ENCODE measurements at regions not wholly inside any gene's neighbourhood (a gene's known extent, or its start where the extent isn't known, plus 50 kb on each side); places are given as distances from the start of the nearest gene placed in this dataset.

DNA sequence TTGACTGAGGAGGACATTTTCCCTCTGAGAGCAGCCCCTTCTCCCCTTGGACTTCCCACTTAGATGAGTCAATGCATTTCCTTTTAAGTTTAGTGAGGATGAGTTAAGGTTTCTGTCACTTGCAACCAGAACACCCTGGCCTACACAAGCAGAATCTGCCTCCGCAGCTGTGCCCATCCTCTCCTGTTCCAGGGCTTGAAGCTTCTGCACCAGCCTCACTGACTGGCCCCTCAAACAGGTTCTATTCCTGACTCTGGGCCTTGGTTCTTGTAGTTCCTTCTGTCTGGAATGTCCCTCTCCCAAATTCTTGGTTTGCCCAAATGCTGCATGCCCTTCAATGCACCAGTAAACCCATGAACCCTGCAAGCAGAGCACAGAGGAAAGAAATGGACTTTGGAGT, 394.4 kb downstream of the PTPRU start:
- Histone ChIP-seq H3K27ac (no peak overlapping the region), H3K36me3 (no peaks in the 10 kb centered on the region), H3K27me3 (peaks cover 43% of the 10 kb centered on the region), H3K9me3 (peaks cover 0 to 9% (median 0%) of the 10 kb centered on the region in 3 donors), H3K4me3 (no peak overlapping the region), H3K4me1 (no peaks in the 10 kb centered on the region)
- TF ChIP-seq POLR2A (IDR thresholded peaks at IDR 0.05) (no peak), EP300 (IDR thresholded peaks at IDR 0.05) (no peak), POLR2AphosphoS5 (IDR thresholded peaks at IDR 0.05) (no peak)
- TF ChIP-seq, protein P1, sequence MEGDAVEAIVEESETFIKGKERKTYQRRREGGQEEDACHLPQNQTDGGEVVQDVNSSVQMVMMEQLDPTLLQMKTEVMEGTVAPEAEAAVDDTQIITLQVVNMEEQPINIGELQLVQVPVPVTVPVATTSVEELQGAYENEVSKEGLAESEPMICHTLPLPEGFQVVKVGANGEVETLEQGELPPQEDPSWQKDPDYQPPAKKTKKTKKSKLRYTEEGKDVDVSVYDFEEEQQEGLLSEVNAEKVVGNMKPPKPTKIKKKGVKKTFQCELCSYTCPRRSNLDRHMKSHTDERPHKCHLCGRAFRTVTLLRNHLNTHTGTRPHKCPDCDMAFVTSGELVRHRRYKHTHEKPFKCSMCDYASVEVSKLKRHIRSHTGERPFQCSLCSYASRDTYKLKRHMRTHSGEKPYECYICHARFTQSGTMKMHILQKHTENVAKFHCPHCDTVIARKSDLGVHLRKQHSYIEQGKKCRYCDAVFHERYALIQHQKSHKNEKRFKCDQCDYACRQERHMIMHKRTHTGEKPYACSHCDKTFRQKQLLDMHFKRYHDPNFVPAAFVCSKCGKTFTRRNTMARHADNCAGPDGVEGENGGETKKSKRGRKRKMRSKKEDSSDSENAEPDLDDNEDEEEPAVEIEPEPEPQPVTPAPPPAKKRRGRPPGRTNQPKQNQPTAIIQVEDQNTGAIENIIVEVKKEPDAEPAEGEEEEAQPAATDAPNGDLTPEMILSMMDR (IDR thresholded peaks at IDR 0.05): no peak
- WGBS, 2 donors (ENCODE audit: low coverage in 1 of 2): 83 to 100% methylated on average over 1 of the region's 1 CpG
- ATAC-seq: no peak

DNA sequence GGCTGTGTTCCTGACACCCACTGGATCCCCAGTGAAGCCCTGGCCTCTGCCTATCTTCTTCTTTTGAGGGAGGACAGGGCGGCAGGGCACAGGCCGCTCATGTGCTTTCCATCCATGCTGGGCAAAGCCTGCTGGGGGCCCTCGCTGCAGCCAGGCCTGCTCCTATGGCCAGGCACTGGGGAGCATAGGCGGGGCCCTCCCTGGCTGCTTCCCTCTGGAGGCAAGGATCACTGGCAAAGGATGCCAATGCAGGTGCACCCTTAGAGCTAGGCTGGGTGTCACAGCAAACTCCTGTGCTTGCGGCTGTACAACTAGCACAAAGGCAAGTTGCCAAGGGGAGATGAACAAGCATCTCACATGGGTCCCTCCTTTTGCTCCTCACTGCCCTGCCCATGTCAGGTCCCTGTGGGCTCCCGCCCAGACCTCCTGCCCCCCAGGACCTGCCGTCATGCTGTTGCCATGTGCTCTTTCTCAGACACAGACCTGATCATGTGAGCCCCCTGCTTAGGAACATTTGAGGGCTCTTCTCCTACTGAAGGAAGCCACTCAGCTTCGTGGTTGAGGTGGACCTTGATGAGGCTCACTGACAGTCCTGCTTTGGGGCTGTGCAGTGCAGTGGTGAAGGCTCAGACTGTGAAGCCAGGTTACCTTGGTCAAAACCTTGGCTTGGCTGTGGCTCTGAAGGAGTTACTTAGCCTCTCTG, 393.6 kb downstream of the PTPRU start:
- Histone ChIP-seq H3K4me3 (no peak overlapping the region), H3K27ac (no peak overlapping the region), H3K36me3 (no peaks in the 10 kb centered on the region), H3K27me3 (peaks cover 35% of the 10 kb centered on the region), H3K9me3 (peaks cover 0 to 9% (median 0%) of the 10 kb centered on the region in 3 donors), H3K4me1 (no peaks in the 10 kb centered on the region)
- TF ChIP-seq EP300 (IDR thresholded peaks at IDR 0.05): no peak
- no peak for TF ChIP-seq POLR2A (IDR thresholded peaks at IDR 0.05)
- no peak for TF ChIP-seq POLR2AphosphoS5 (IDR thresholded peaks at IDR 0.05)
- TF ChIP-seq, protein P1 (IDR thresholded peaks at IDR 0.05): no peak
- ATAC-seq: no peak
- WGBS, 2 donors (ENCODE audit: low coverage in 1 of 2): no CpG with 5 or more reads among the region's 8 CpGs

DNA sequence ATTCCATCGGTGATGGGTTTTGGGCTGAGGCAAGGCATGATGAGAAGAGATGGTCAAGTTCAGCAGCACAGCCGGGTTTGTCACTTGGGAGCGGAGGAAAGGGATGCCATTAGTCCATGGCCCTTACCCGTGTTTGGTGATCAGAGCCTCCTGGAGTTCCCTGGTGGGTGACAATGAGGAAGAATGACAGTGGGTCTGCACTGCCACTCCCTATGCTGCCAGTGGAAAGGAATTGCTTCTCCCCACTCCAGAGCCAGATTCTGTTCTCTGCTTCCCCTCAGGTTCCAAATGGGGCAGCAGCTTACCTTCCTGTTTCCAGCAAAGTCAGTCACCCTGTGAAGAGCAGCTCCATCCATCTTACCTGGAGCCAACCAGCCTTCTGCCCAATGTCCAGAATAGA, 393.1 kb downstream of the PTPRU start:
- peaks cover 29% of the 10 kb centered on the region for H3K27me3 ChIP-seq
- ATAC-seq: no peak
- H3K4me3 ChIP-seq: no peak overlapping the region
- H3K36me3 ChIP-seq: no peaks in the 10 kb centered on the region
- TF ChIP-seq POLR2AphosphoS5 (IDR thresholded peaks at IDR 0.05): no peak
- TF ChIP-seq, protein P1 (IDR thresholded peaks at IDR 0.05): no peak
- TF ChIP-seq EP300 (IDR thresholded peaks at IDR 0.05): no peak
- no peak for TF ChIP-seq POLR2A (IDR thresholded peaks at IDR 0.05)
- no peak overlapping the region for H3K27ac ChIP-seq
- H3K4me1 ChIP-seq: no peaks in the 10 kb centered on the region
- peaks cover 0 to 9% (median 0%) of the 10 kb centered on the region in 3 donors for H3K9me3 ChIP-seq
- WGBS, 2 donors (ENCODE audit: low coverage in 1 of 2): 55 to 72% methylated on average over 3 to 4 of the region's 4 CpGs

DNA sequence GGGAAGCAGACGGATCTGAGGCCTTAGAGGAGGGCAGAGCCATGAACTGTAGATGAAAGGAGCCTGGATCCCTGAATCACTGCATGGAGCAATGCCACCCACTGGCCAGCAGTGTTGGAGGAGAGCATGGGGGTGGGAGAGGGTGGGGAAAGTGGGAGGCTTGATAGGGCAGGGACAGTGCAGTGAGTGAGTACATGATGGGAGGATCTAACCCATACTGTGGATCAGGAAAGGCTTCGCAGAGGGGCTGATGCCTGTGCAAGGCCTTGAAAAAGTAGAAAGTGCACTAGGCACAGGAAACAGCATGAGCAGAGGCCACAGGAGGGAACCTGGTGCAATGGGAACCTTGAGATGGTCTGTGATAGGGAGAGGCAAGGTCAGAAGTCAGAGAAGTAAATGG, 391.9 kb downstream of the PTPRU start:
- 40 to 67% methylated on average over 1 to 2 of the region's 2 CpGs for WGBS, 2 donors (ENCODE audit: low coverage in 1 of 2)
- no peak for ATAC-seq
- TF ChIP-seq POLR2AphosphoS5 (IDR thresholded peaks at IDR 0.05): no peak
- TF ChIP-seq, protein P1 (IDR thresholded peaks at IDR 0.05): no peak
- TF ChIP-seq EP300 (IDR thresholded peaks at IDR 0.05): no peak
- no peak for TF ChIP-seq POLR2A (IDR thresholded peaks at IDR 0.05)

DNA sequence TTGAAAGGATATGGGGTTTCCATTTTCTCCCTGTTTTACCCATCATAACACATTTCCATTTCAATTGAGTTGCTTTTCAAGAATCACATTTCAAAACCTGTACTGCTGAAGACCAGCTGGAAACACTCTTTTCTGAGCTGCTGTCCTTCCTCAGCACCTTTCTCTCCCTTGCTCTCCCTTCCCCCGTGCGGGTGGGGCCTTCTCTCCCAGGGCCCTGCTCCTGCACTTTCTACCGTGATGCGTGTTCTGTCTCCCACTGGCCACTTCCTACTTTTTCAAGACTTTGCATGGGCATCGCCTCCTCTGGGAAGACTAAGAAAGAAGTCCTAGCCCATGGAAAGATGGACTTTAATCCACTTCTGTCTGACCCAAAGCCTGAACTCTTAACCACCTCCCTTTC, 390.4 kb downstream of the PTPRU start:
- WGBS, 2 donors (ENCODE audit: low coverage in 1 of 2): 85% methylated on average over 5 of the region's 5 CpGs; no CpG with 5 or more reads in 1 of the 2 donors
- peaks cover 43% of the 10 kb centered on the region for H3K27me3 ChIP-seq
- H3K9me3 ChIP-seq: peaks cover 0 to 9% (median 0%) of the 10 kb centered on the region in 3 donors
- no peak for ATAC-seq
- no peaks in the 10 kb centered on the region for H3K4me1 ChIP-seq
- H3K4me3 ChIP-seq: no peak overlapping the region
- no peak overlapping the region for H3K27ac ChIP-seq
- no peak for TF ChIP-seq EP300 (IDR thresholded peaks at IDR 0.05)
- no peak for TF ChIP-seq POLR2A (IDR thresholded peaks at IDR 0.05)
- TF ChIP-seq, protein P1 (IDR thresholded peaks at IDR 0.05): no peak
- TF ChIP-seq POLR2AphosphoS5 (IDR thresholded peaks at IDR 0.05): no peak
- H3K36me3 ChIP-seq: no peaks in the 10 kb centered on the region

More for the DNA sequence above, 391.9 kb downstream of the PTPRU start:
- H3K9me3 ChIP-seq: peaks cover 0 to 9% (median 0%) of the 10 kb centered on the region in 3 donors
- no peaks in the 10 kb centered on the region for H3K4me1 ChIP-seq
- no peak overlapping the region for H3K4me3 ChIP-seq
- H3K27me3 ChIP-seq: peaks cover 29% of the 10 kb centered on the region
- no peak overlapping the region for H3K27ac ChIP-seq
- H3K36me3 ChIP-seq: no peaks in the 10 kb centered on the region
